Peyer's patch (tissue), 4 donors: ENCODE measurements at regions not wholly inside any gene's neighbourhood (a gene's known extent, or its start where the extent isn't known, plus 50 kb on each side); places are given as distances from the start of the nearest gene placed in this dataset.

Experiments used
- CTCF ChIP-seq, 6 experiments: fragments of 450-650 bp in 4 of 6; fragments of 200-600 bp in 2 of 6; sonication (generic) in 1 of 6; IDR thresholded peaks; one replicate each; pipeline ENCODE4 v1.5.1; 2017 to 2019; ENCODE audit warnings: antibody characterized with exemption in 6 of 6, mild to moderate bottlenecking in 3 of 6, moderate library complexity in 1 of 6
- POLR2A ChIP-seq, 2 donors: fragments of 450-650 bp; IDR thresholded peaks; one replicate each; pipeline ENCODE4 v1.5.1; 2017; ENCODE audit warnings: antibody characterized with exemption in 2 of 2, mild to moderate bottlenecking in 2 of 2, moderate library complexity in 2 of 2

GRCh38 chr7:131722371-131722770, 165.9 kb upstream of the PODXL start:
- TF ChIP-seq CTCF (IDR thresholded peaks at IDR 0.05) (no peak), POLR2A (IDR thresholded peaks at IDR 0.05) (no peak)
